Neural progenitor cell (in vitro differentiated cells): ENCODE measurements at regions not wholly inside any gene's neighbourhood (a gene's known extent, or its start where the extent isn't known, plus 50 kb on each side); places are given as distances from the start of the nearest gene placed in this dataset.
"Not testable (repeated sequence)": the region's sequence is repeated elsewhere in the genome, so short reads cannot be mapped to it uniquely, and the experiment has no call there.

Source experiments
- DNase-seq: peaks from one replicate; pipeline ENCODE4 v3.0.0-alpha.2; 2016; ENCODE audit warnings: low spot score
- H2AFZ ChIP-seq: fragments of 200-600 bp; sonication (generic); replicated peaks from 2 replicates; pipeline ENCODE4 v1.6.1; 2016; ENCODE audit warnings: antibody characterized with exemption
- H3F3A ChIP-seq: fragments of 200-600 bp; sonication (generic); 2 replicates; pipeline ENCODE4 v1.6.1; 2016; ENCODE audit warnings: antibody characterized with exemption, low read depth
- H3K27ac ChIP-seq: fragments of 200-600 bp; sonication (generic); 2 replicates; pipeline ENCODE4 v1.5.1; 2016; ENCODE audit warnings: mild to moderate bottlenecking
- H3K27me3 ChIP-seq: fragments of 200-600 bp; sonication (generic); 2 replicates; pipeline ENCODE4 v1.6.1; 2016; ENCODE audit warnings: mild to moderate bottlenecking, moderate library complexity
- H3K36me3 ChIP-seq: fragments of 200-600 bp; sonication (generic); 2 replicates; pipeline ENCODE4 v1.5.1; 2016
- H3K4me1 ChIP-seq: fragments of 200-600 bp; sonication (generic); 2 replicates; pipeline ENCODE4 v1.6.1; 2016; ENCODE audit warnings: mixed run types
- H3K4me2 ChIP-seq: fragments of 200-600 bp; sonication (generic); 2 replicates; pipeline ENCODE4 v1.6.1; 2016
- H3K4me3 ChIP-seq: fragments of 200-600 bp; sonication (generic); 2 replicates; pipeline ENCODE4 v1.5.1; 2016
- H3K79me2 ChIP-seq: fragments of 200-600 bp; sonication (generic); 2 replicates; pipeline ENCODE4 v1.6.1; 2016; ENCODE audit warnings: low read depth
- H3K9ac ChIP-seq: fragments of 200-600 bp; sonication (generic); 2 replicates; pipeline ENCODE4 v1.6.1; 2016
- H3K9me3 ChIP-seq: fragments of 200-600 bp; sonication (generic); 2 replicates; pipeline ENCODE4 v1.5.1; 2016; ENCODE audit warnings: low read depth
- H4K20me1 ChIP-seq: fragments of 200-600 bp; sonication (generic); 2 replicates; pipeline ENCODE4 v1.6.1; 2016; ENCODE audit warnings: low read depth
- H3K27ac Mint-ChIP-seq: 3 replicates; pipeline ENCODE4 v1.8.0; 2021; ENCODE audit warnings: mixed read lengths
- H3K27me3 Mint-ChIP-seq: 2 replicates; pipeline ENCODE4 v1.8.0; 2022; ENCODE audit warnings: low read depth, mild to moderate bottlenecking, inconsistent platforms, moderate library complexity, mixed read lengths; ENCODE audit not compliant: insufficient read depth
- H3K36me3 Mint-ChIP-seq: 3 replicates; pipeline ENCODE4 v1.8.0; 2021; ENCODE audit warnings: mixed read lengths
- H3K4me1 Mint-ChIP-seq: 3 replicates; pipeline ENCODE4 v1.8.0; 2021; ENCODE audit warnings: mixed read lengths
- H3K4me3 Mint-ChIP-seq: 3 replicates; pipeline ENCODE4 v1.8.0; 2021; ENCODE audit warnings: mild to moderate bottlenecking, moderate library complexity, mixed read lengths
- H3K9me3 Mint-ChIP-seq: 3 replicates; pipeline ENCODE4 v1.8.0; 2020; ENCODE audit warnings: mixed read lengths

GRCh38 chr13:16050055-16050454, 3131.6 kb downstream of the TUBA3C start:
- not testable (repeated sequence) for H3K4me1 Mint-ChIP-seq, H3K27me3 ChIP-seq, H4K20me1 ChIP-seq, H3K4me3 Mint-ChIP-seq, H3K4me2 ChIP-seq, H3K27ac Mint-ChIP-seq, H3K79me2 ChIP-seq, H3F3A ChIP-seq, H3K27ac ChIP-seq, H3K36me3 ChIP-seq, H3K4me1 ChIP-seq, DNase-seq, H2AFZ ChIP-seq, H3K36me3 Mint-ChIP-seq, H3K9ac ChIP-seq, H3K4me3 ChIP-seq, H3K27me3 Mint-ChIP-seq, H3K9me3 Mint-ChIP-seq
- H3K9me3 ChIP-seq = peaks cover 11% of the 10 kb centered on the region

GRCh38 chr13:16017494-16018009, 3164.1 kb downstream of the TUBA3C start:
- H3K27ac ChIP-seq, H3K4me3 ChIP-seq, H3K4me1 Mint-ChIP-seq, H3K36me3 Mint-ChIP-seq, H3K36me3 ChIP-seq, H3F3A ChIP-seq, H3K27me3 Mint-ChIP-seq, H2AFZ ChIP-seq, H3K4me1 ChIP-seq, H3K9ac ChIP-seq, H3K27ac Mint-ChIP-seq, H3K79me2 ChIP-seq, H4K20me1 ChIP-seq, H3K27me3 ChIP-seq, DNase-seq, H3K4me3 Mint-ChIP-seq, H3K4me2 ChIP-seq: not testable (repeated sequence)
- peaks cover 57% of the 10 kb centered on the region for H3K9me3 ChIP-seq
- H3K9me3 Mint-ChIP-seq = peaks cover 45% of the 10 kb centered on the region

DNA sequence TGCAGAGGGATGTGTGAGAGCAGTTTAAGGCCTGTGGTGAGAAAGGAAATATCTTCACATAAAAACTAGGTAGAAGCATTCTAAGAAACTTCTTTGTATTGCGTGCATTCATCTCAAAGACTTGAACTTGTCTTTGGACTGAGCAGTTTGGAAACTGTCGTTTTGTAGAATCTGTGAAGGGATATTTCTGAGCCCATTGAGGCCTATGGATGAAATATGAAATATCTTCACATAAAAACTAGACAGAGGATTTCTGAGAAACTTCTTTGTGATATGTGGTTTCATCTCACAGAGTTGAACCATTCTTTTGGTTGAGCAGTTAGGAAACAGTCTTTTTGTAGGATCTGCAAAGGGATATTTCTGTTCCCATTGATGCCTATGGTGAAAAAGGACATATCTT, 3173.4 kb downstream of the TUBA3C start:
- H3K9ac ChIP-seq, H3K27ac ChIP-seq, H4K20me1 ChIP-seq, H3K27me3 ChIP-seq, H3K36me3 ChIP-seq, H3K27me3 Mint-ChIP-seq, H3K4me2 ChIP-seq, H3K4me1 Mint-ChIP-seq, H3K36me3 Mint-ChIP-seq, H3K27ac Mint-ChIP-seq, H3F3A ChIP-seq, H3K79me2 ChIP-seq, H2AFZ ChIP-seq, H3K4me3 Mint-ChIP-seq, H3K4me3 ChIP-seq, H3K4me1 ChIP-seq: not testable (repeated sequence)
- H3K9me3 Mint-ChIP-seq = peaks cover 37% of the 10 kb centered on the region
- DNase-seq = peak; percentile 7
- H3K9me3 ChIP-seq = peaks cover 52% of the 10 kb centered on the region
